CD14-positive monocyte (primary cell): ENCODE measurements at regions not wholly inside any gene's neighbourhood (a gene's known extent, or its start where the extent isn't known, plus 50 kb on each side); places are given as distances from the start of the nearest gene placed in this dataset.

Experiments
- DNase-seq, 3 donors: peaks; one replicate each; pipeline ENCODE4 v3.0.0-alpha.2; 2011 to 2022
- H2AFZ ChIP-seq: 2 replicates; pipeline ENCODE4 v1.6.0; 2012; ENCODE audit warnings: mild to moderate bottlenecking, low read depth, low read length, inconsistent platforms; ENCODE audit not compliant: insufficient read depth, poor library complexity, severe bottlenecking
- H3K27ac ChIP-seq, 2 donors: 1 replicate in 1 of 2; 2 replicates in 1 of 2; pipeline ENCODE4 v1.5.1; 2012 to 2013; ENCODE audit warnings: low read length in 2 of 2, control low read depth in 1 of 2, inconsistent platforms in 1 of 2, low read depth in 1 of 2, mild to moderate bottlenecking in 1 of 2
- H3K27me3 ChIP-seq, 2 donors: one replicate each; pipeline versions ENCODE4 v1.6.0 to v1.6.1; 2011 to 2013; ENCODE audit warnings: low read length in 2 of 2; ENCODE audit not compliant: control insufficient read depth in 2 of 2, insufficient read depth in 2 of 2
- H3K36me3 ChIP-seq, 2 donors: replicated peaks in 1 of 2; 1 replicate in 1 of 2; 2 replicates in 1 of 2; pipeline versions ENCODE4 v1.5.1 to v1.6.1; 2012 to 2013; ENCODE audit warnings: low read length in 2 of 2, control low read depth in 1 of 2, inconsistent platforms in 1 of 2, mild to moderate bottlenecking in 1 of 2; ENCODE audit not compliant: insufficient read depth in 2 of 2, control insufficient read depth in 1 of 2
- H3K4me1 ChIP-seq, 2 donors: 1 replicate in 1 of 2; 2 replicates in 1 of 2; pipeline versions ENCODE4 v1.5.1 to v1.6.1; 2012 to 2013; ENCODE audit warnings: low read length in 2 of 2, control low read depth in 1 of 2, inconsistent platforms in 1 of 2, mild to moderate bottlenecking in 1 of 2, moderate library complexity in 1 of 2; ENCODE audit not compliant: insufficient read depth in 2 of 2, control insufficient read depth in 1 of 2
- H3K4me2 ChIP-seq: replicated peaks from 2 replicates; pipeline ENCODE3; 2012; ENCODE audit warnings: low read length, moderate library complexity, mild to moderate bottlenecking; ENCODE audit not compliant: poor library complexity, severe bottlenecking; ENCODE audit errors: extremely low read depth
- H3K4me3 ChIP-seq, 3 experiments: fragments of 200-600 bp in 1 of 3; sonication (generic) in 1 of 3; replicated peaks in 1 of 3; 1 replicate in 2 of 3; 2 replicates in 1 of 3; pipeline ENCODE4 v1.5.1; 2011 to 2013; ENCODE audit warnings: low read length in 3 of 3, mild to moderate bottlenecking in 3 of 3, control low read depth in 2 of 3, low read depth in 2 of 3, inconsistent platforms in 1 of 3, moderate library complexity in 1 of 3
- H3K79me2 ChIP-seq: 2 replicates; pipeline ENCODE4 v1.6.0; 2012; ENCODE audit warnings: mild to moderate bottlenecking, control low read depth, inconsistent platforms, low read length, moderate library complexity; ENCODE audit not compliant: insufficient read depth
- H3K9ac ChIP-seq: 2 replicates; pipeline ENCODE4 v1.6.0; 2017; ENCODE audit warnings: low read length, mild to moderate bottlenecking; ENCODE audit not compliant: insufficient read depth, poor library complexity, severe bottlenecking
- H3K9me3 ChIP-seq, 2 donors: replicated peaks in 1 of 2; 1 replicate in 1 of 2; 2 replicates in 1 of 2; pipeline versions ENCODE4 v1.5.1 to v1.6.1; 2012 to 2013; ENCODE audit warnings: low read length in 2 of 2, control low read depth in 1 of 2; ENCODE audit not compliant: control insufficient read depth in 1 of 2, insufficient read depth in 1 of 2
- H4K20me1 ChIP-seq: 2 replicates; pipeline ENCODE4 v1.6.0; 2012; ENCODE audit warnings: mild to moderate bottlenecking, low read length, control low read depth, moderate library complexity; ENCODE audit not compliant: insufficient read depth
- H3K27ac Mint-ChIP-seq, 7 donors: one replicate each; pipeline ENCODE4 v1.8.0; 2020; ENCODE audit warnings: mild to moderate bottlenecking in 7 of 7, mixed read lengths in 7 of 7, moderate library complexity in 6 of 7, inconsistent platforms in 2 of 7
- H3K27me3 Mint-ChIP-seq, 3 donors: one replicate each; pipeline ENCODE4 v1.8.0; 2021 to 2022; ENCODE audit warnings: low read depth in 3 of 3, mild to moderate bottlenecking in 3 of 3, mixed read lengths in 3 of 3, moderate library complexity in 3 of 3, inconsistent platforms in 1 of 3
- H3K36me3 Mint-ChIP-seq, 2 donors: one replicate each; pipeline ENCODE4 v1.8.0; 2020; ENCODE audit warnings: mixed read lengths in 2 of 2, inconsistent platforms in 1 of 2, mild to moderate bottlenecking in 1 of 2
- H3K4me1 Mint-ChIP-seq: one replicate; pipeline ENCODE4 v1.8.0; 2020; ENCODE audit warnings: mild to moderate bottlenecking, mixed read lengths
- H3K4me3 Mint-ChIP-seq, 2 donors: one replicate each; pipeline ENCODE4 v1.8.0; 2020; ENCODE audit warnings: mild to moderate bottlenecking in 2 of 2, mixed read lengths in 2 of 2, moderate library complexity in 1 of 2
- H3K9me3 Mint-ChIP-seq, 7 donors: one replicate each; pipeline ENCODE4 v1.8.0; 2020 to 2022; ENCODE audit warnings: mixed read lengths in 7 of 7, mild to moderate bottlenecking in 6 of 7, moderate library complexity in 6 of 7, inconsistent platforms in 2 of 7
- CTCF ChIP-seq: fragments of 200-600 bp; IDR thresholded peaks from one replicate; pipeline ENCODE4 v1.8.0; 2022; ENCODE audit warnings: antibody characterized with exemption, mild to moderate bottlenecking
- WGBS: methylation state at CpG from one replicate; pipeline ENCODE4 v1.1.5; 2013; ENCODE audit warnings: missing lambda C conversion rate; ENCODE audit not compliant: insufficient coverage; 5-methylcytosine and 5-hydroxymethylcytosine counted together
- intact Hi-C, 2 donors: fragments of 100-400 bp; cut with micrococcal nuclease; formaldehyde crosslinking; loops; one replicate each; pipeline versions ENCODE4 v1.15.0 to v1.15.1; 2023

DNA sequence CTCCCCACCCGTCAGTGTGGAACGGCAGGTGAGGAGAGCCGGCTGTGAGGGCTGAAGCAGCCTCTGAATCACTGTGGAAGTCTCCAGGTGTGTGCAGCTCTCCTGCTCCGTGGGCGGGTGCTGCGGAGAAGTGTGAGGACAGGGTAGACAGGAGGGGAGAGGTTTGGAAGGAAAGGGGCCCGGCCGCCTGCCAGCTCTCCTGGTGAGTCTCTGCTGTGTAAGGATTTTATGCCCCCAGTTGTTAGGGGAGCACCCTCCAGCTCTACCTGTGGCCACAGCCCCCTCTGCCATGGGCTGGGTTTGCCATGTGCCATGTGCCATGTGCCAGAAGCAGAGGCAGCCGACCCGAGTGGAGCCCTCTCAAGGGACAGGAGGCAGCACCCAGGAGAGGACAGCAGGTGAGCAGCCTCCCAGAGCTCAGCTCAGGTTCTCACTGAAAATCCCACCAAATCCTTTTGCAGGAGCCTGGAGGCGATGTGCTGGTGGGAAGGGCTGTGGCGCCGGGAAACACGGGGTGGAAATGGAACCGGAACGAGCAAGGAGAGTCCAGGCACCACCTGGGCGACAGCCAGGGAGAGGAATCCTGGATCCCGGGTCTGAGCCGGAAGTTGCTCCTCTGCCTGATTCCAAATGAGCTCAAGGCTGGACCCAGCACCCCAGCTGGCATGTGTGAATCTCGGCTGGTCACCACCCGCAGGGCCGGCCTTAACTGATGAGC is 804.4 kb downstream of the BRD1 start:
- no peaks in the 10 kb centered on the region for H3K4me1 Mint-ChIP-seq
- H3K27ac Mint-ChIP-seq: no peak overlapping the region
- Histone ChIP-seq H2AFZ (no peak overlapping the region), H3K27me3 (no peaks in the 10 kb centered on the region), H3K9ac (no peak overlapping the region), H3K9me3 (no peaks in the 10 kb centered on the region), H3K4me1 (no peaks in the 10 kb centered on the region), H4K20me1 (no peaks in the 10 kb centered on the region), H3K36me3 (no peaks in the 10 kb centered on the region), H3K4me2 (no peak overlapping the region), H3K79me2 (no peaks in the 10 kb centered on the region), H3K27ac (no peak overlapping the region), H3K4me3 (no peak overlapping the region)
- DNase-seq: no peak
- WGBS: 84% methylated on average over 18 of the region's 22 CpGs
- H3K27me3 Mint-ChIP-seq: peaks cover 5 to 9% (median 6%) of the 10 kb centered on the region in 3 donors
- no peak overlapping the region for H3K4me3 Mint-ChIP-seq
- H3K36me3 Mint-ChIP-seq: no peaks in the 10 kb centered on the region
- intact Hi-C loops: no loop called here
- TF ChIP-seq CTCF: no peak
- H3K9me3 Mint-ChIP-seq: no peaks in the 10 kb centered on the region

DNA sequence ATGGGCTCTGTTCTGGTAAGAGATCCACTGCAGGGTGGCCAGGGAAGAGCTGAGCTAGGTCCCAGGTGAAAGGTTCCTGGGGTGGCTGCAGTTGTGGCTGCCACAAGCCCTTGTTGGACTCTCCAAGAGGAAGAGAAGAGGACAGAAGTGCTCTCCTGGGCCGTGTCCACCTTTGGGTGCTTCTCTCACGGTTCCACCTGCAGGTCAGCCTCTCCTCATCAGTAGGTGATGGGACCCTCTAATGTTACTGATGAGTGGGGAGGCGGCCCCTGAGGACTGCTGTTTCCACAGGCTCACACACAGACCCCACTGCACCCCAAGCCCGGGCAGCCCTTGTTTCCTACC is 804.9 kb downstream of the BRD1 start:
- no peak for DNase-seq
- Histone ChIP-seq H3K4me1 (no peaks in the 10 kb centered on the region), H3K4me3 (no peak overlapping the region), H3K27me3 (no peaks in the 10 kb centered on the region), H2AFZ (no peak overlapping the region), H3K79me2 (no peaks in the 10 kb centered on the region), H3K36me3 (no peaks in the 10 kb centered on the region), H3K4me2 (no peak overlapping the region), H3K9ac (no peak overlapping the region), H3K27ac (no peak overlapping the region), H3K9me3 (no peaks in the 10 kb centered on the region), H4K20me1 (no peaks in the 10 kb centered on the region)
- H3K27me3 Mint-ChIP-seq: peaks cover 5 to 9% (median 6%) of the 10 kb centered on the region in 3 donors
- H3K4me3 Mint-ChIP-seq: no peak overlapping the region
- TF ChIP-seq CTCF: no peak
- H3K9me3 Mint-ChIP-seq: no peaks in the 10 kb centered on the region
- H3K27ac Mint-ChIP-seq: no peak overlapping the region
- no CpG with 5 or more reads among the region's 4 CpGs for WGBS
- intact Hi-C loops: no loop called here
- H3K36me3 Mint-ChIP-seq: no peaks in the 10 kb centered on the region
- H3K4me1 Mint-ChIP-seq: no peaks in the 10 kb centered on the region
